GM12878 (cell line): ENCODE measurements at regions not wholly inside any gene's neighbourhood (a gene's known extent, or its start where the extent isn't known, plus 50 kb on each side); places are given as distances from the start of the nearest gene placed in this dataset.

ENCODE experiments used
- ATAC-seq: fragments of 200-7000 bp; cut with Tn5 transposase; 3 replicates; pipeline ENCODE4 v1.9.1; 2020; ENCODE audit warnings: mild to moderate bottlenecking, moderate library complexity
- BruUV-seq: library from RNA; stranded (reverse); fragments of 400-500 nt; replicated peaks from 2 replicates; lab custom pipeline; 2021; lab: Mats Ljungman, UMichigan
- CTCF ChIA-PET: fragments of 300-600 bp; sonication (Branson Sonifier 250); formaldehyde crosslinking; extraction: SDS; loops from one replicate; lab custom pipeline; 2021; ENCODE audit warnings: inconsistent platforms; lab: Yijun Ruan, JAX
- POLR2A ChIA-PET: fragments of 350-600 bp; formaldehyde crosslinking; extraction: SDS; loops from one replicate; lab custom pipeline; 2021; ENCODE audit warnings: inconsistent platforms; lab: Charles Lee
- RAD21 ChIA-PET: fragments of 300-600 bp; sonication (Branson Sonifier 250); formaldehyde crosslinking; loops from one replicate; lab custom pipeline; 2023; ENCODE audit warnings: antibody characterized with exemption; ENCODE audit not compliant: unreplicated experiment; lab: Charles Lee
- SMC1A ChIA-PET: fragments of 300-600 bp; sonication (Branson Sonifier 250); formaldehyde crosslinking; loops from one replicate; lab custom pipeline; 2023; ENCODE audit not compliant: unreplicated experiment, uncharacterized antibody; lab: Charles Lee
- DNase-seq: peaks from one replicate; pipeline ENCODE4 v3.0.0-alpha.2; 2011; ENCODE audit warnings: low read depth, low spot score
- FAIRE-seq: peaks from 3 replicates; lab custom pipeline; 2011; peaks lifted over from hg19 to GRCh38; lab: Jason Lieb, UNC
- H2AFZ ChIP-seq: 2 replicates; pipeline ENCODE4 v1.6.0; 2011; ENCODE audit warnings: low read depth, low read length, control low read depth; ENCODE audit not compliant: control insufficient read depth
- H3K27ac ChIP-seq: 2 replicates; pipeline ENCODE4 v1.5.1; 2011; ENCODE audit warnings: control low read depth; ENCODE audit not compliant: control insufficient read depth, insufficient read depth
- H3K27me3 ChIP-seq, 2 experiments: replicated peaks in 1 of 2; 2 replicates each; pipeline versions ENCODE4 v1.6.0 to v1.6.1; 2011; ENCODE audit warnings: low read length in 1 of 2; ENCODE audit not compliant: control insufficient read depth in 2 of 2, insufficient read depth in 2 of 2
- H3K36me3 ChIP-seq, 2 experiments: 2 replicates each; pipeline ENCODE4 v1.5.1; 2011; ENCODE audit warnings: low read length in 1 of 2; ENCODE audit not compliant: control insufficient read depth in 2 of 2, insufficient read depth in 2 of 2
- H3K4me1 ChIP-seq: 2 replicates; pipeline ENCODE4 v1.6.1; 2011; ENCODE audit warnings: mild to moderate bottlenecking, low read length, moderate library complexity, mixed read lengths; ENCODE audit not compliant: control insufficient read depth, insufficient read depth
- H3K4me2 ChIP-seq: 2 replicates; pipeline ENCODE4 v1.6.0; 2011; ENCODE audit warnings: control low read depth; ENCODE audit not compliant: control insufficient read depth, insufficient read depth
- H3K4me3 ChIP-seq: fragments of 200-600 bp; sonication (generic); 2 replicates; pipeline ENCODE4 v1.5.1; 2016
- H3K79me2 ChIP-seq: 2 replicates; pipeline ENCODE4 v1.6.0; 2011; ENCODE audit warnings: low read length; ENCODE audit not compliant: control insufficient read depth, insufficient read depth
- H3K9ac ChIP-seq: 2 replicates; pipeline ENCODE4 v1.8.0; 2011; ENCODE audit warnings: low read length, control low read depth, mixed read lengths; ENCODE audit not compliant: control insufficient read depth, insufficient read depth
- H3K9me3 ChIP-seq: replicated peaks from 3 replicates; pipeline ENCODE4 v1.5.1; 2011; ENCODE audit warnings: mild to moderate bottlenecking, low read length; ENCODE audit not compliant: control insufficient read depth, insufficient read depth
- H4K20me1 ChIP-seq: 2 replicates; pipeline ENCODE4 v1.6.0; 2011; ENCODE audit not compliant: control insufficient read depth, insufficient read depth
- EGR1 ChIP-seq, 2 experiments: IDR thresholded peaks; 1 replicate in 1 of 2; 2 replicates in 1 of 2; pipeline ENCODE4 v1.6.1; 2011 to 2012; ENCODE audit warnings: low read depth in 2 of 2, low read length in 2 of 2, borderline replicate concordance in 1 of 2, mild to moderate bottlenecking in 1 of 2, moderate library complexity in 1 of 2
- FOS ChIP-seq: IDR thresholded peaks from 3 replicates; pipeline ENCODE4 v1.6.1; 2011; ENCODE audit warnings: borderline replicate concordance; ENCODE audit not compliant: insufficient read length; ENCODE audit errors: extremely low read depth
- KDM1A ChIP-seq: fragments of 200-600 bp; sonication (generic); IDR thresholded peaks from 2 replicates; pipeline ENCODE4 v1.6.1; 2016; ENCODE audit warnings: borderline replicate concordance
- MTA3 ChIP-seq: IDR thresholded peaks from 2 replicates; pipeline ENCODE4 v1.6.1; 2012; ENCODE audit warnings: low read length, inconsistent platforms, borderline replicate concordance
- MYB ChIP-seq: fragments of 150-350 bp; IDR thresholded peaks from 2 replicates; pipeline ENCODE4 v1.6.1; 2014; ENCODE audit warnings: mild to moderate bottlenecking, low read depth, low read length, borderline replicate concordance
- NRF1 ChIP-seq: conservative IDR thresholded peaks from 2 replicates; pipeline ENCODE4 v1.6.1; 2011; ENCODE audit warnings: mild to moderate bottlenecking, low read depth, low read length, improper control_type of control experiment
- POLR2A ChIP-seq: IDR thresholded peaks from 2 replicates; pipeline ENCODE4 v1.6.1; 2011; ENCODE audit warnings: low read depth, mild to moderate bottlenecking, low read length
- SREBF1 ChIP-seq: IDR thresholded peaks from 2 replicates; pipeline ENCODE4 v1.6.1; 2012; ENCODE audit warnings: mild to moderate bottlenecking, low read length
- STAT3 ChIP-seq: IDR thresholded peaks from 2 replicates; pipeline ENCODE4 v1.6.1; 2011; ENCODE audit warnings: low read depth, low read length, improper control_type of control experiment
- ZNF207 ChIP-seq: fragments of 450-650 bp; IDR thresholded peaks from 2 replicates; pipeline ENCODE4 v1.6.1; 2014; ENCODE audit warnings: antibody characterized with exemption, mild to moderate bottlenecking, borderline replicate concordance
- ZNF274 ChIP-seq: IDR thresholded peaks from one replicate; pipeline ENCODE4 v1.8.0; 2011; ENCODE audit not compliant: insufficient read length, insufficient read depth
- WGBS: methylation state at CpG from one replicate; pipeline ENCODE4 v1.1.6; 2016; ENCODE audit warnings: low lambda C conversion rate; ENCODE audit not compliant: insufficient replicate concordance, insufficient coverage; ENCODE audit errors: missing lambda C conversion rate; 5-methylcytosine and 5-hydroxymethylcytosine counted together
- in situ Hi-C: fragments of 300-500 bp; cut with MboI; formaldehyde crosslinking; loops from 9 replicates; pipeline ENCODE4 v1.14.3; 2018; ENCODE audit warnings: mixed read lengths
- intact Hi-C: fragments of 100-400 bp; cut with micrococcal nuclease; formaldehyde crosslinking; loops from one replicate; pipeline ENCODE4 v1.14.2; 2022; ENCODE audit not compliant: unreplicated experiment
- TF ChIP-seq, protein P1 (sequence below): fragments of 450-650 bp; IDR thresholded peaks from 2 replicates; pipeline ENCODE4 v1.6.1; 2016; ENCODE audit warnings: mild to moderate bottlenecking, moderate library complexity, borderline replicate concordance
- TF ChIP-seq, protein P2 (sequence below): IDR thresholded peaks from 2 replicates; pipeline ENCODE4 v1.6.1; 2011; ENCODE audit warnings: low read depth, mild to moderate bottlenecking, low read length, moderate library complexity, borderline replicate concordance; ENCODE audit errors: extremely low read depth
- TF ChIP-seq, protein P3 (sequence below): IDR thresholded peaks from 2 replicates; pipeline ENCODE4 v1.6.1; 2011; ENCODE audit warnings: borderline replicate concordance, low read depth, mild to moderate bottlenecking, moderate library complexity, low read length; ENCODE audit not compliant: insufficient read depth, poor library complexity, severe bottlenecking

DNA sequence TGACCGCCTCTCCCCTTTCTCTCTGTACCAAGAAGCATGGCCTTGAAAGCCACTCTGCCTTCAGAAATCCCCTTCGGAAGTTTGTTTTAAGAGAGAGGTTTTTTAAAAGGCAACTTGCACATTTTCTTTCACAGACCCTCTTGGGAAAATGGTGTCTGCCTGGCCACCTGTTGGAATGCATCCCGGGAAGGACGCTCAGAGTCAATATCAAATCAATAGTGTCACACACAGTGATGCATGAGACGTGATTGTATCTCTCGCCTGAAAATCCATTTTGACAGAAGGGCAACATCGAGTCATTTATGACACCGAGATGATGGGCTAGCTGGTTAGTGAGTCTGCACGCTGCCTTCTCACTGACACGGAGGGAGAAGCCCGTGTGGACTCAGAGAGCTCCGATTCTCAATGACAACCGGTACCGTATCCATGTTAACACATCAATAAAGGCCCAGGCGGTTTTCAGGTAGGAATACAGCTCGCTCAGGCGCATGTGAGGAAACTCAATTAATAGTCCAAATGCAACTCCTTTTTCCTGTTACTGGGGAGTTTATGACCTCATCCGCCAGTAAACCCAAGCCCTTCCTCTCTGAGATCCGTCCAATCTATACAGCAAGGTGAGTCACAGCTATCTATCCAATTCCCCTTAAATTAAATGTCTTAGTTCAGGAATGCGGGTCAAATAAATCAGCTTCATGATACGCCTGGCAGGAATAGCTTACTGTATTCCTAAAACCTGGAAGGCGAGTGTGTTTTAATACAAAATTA, 621.5 kb upstream of the MKI67 start:
- CTCF ChIA-PET: no interaction called here

More for the DNA sequence above, 621.5 kb upstream of the MKI67 start:
- no peak overlapping the region for H3K27ac ChIP-seq
- H2AFZ ChIP-seq: no peak overlapping the region
- 41% methylated on average over 22 of the region's 22 CpGs for WGBS
- no TSS peak for BruUV-seq
- H3K4me3 ChIP-seq: no peak overlapping the region
- TF ChIP-seq, protein P1, sequence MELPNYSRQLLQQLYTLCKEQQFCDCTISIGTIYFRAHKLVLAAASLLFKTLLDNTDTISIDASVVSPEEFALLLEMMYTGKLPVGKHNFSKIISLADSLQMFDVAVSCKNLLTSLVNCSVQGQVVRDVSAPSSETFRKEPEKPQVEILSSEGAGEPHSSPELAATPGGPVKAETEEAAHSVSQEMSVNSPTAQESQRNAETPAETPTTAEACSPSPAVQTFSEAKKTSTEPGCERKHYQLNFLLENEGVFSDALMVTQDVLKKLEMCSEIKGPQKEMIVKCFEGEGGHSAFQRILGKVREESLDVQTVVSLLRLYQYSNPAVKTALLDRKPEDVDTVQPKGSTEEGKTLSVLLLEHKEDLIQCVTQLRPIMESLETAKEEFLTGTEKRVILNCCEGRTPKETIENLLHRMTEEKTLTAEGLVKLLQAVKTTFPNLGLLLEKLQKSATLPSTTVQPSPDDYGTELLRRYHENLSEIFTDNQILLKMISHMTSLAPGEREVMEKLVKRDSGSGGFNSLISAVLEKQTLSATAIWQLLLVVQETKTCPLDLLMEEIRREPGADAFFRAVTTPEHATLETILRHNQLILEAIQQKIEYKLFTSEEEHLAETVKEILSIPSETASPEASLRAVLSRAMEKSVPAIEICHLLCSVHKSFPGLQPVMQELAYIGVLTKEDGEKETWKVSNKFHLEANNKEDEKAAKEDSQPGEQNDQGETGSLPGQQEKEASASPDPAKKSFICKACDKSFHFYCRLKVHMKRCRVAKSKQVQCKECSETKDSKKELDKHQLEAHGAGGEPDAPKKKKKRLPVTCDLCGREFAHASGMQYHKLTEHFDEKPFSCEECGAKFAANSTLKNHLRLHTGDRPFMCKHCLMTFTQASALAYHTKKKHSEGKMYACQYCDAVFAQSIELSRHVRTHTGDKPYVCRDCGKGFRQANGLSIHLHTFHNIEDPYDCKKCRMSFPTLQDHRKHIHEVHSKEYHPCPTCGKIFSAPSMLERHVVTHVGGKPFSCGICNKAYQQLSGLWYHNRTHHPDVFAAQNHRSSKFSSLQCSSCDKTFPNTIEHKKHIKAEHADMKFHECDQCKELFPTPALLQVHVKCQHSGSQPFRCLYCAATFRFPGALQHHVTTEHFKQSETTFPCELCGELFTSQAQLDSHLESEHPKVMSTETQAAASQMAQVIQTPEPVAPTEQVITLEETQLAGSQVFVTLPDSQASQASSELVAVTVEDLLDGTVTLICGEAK: no peak
- TF ChIP-seq ZNF274 (no peak), EGR1 (IDR thresholded peaks at IDR 0.05; ENCODE audit: borderline replicate concordance in 1 of 2, low read depth in 2 of 2, low read length in 2 of 2) (no peak), ZNF207 (no peak), STAT3 (no peak), MYB (no peak), NRF1 (no peak), SREBF1 (no peak), FOS (no peak), POLR2A (no peak), MTA3 (no peak), KDM1A (no peak)
- TF ChIP-seq, protein P2, sequence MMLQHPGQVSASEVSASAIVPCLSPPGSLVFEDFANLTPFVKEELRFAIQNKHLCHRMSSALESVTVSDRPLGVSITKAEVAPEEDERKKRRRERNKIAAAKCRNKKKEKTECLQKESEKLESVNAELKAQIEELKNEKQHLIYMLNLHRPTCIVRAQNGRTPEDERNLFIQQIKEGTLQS: no peak
- TF ChIP-seq, protein P3, sequence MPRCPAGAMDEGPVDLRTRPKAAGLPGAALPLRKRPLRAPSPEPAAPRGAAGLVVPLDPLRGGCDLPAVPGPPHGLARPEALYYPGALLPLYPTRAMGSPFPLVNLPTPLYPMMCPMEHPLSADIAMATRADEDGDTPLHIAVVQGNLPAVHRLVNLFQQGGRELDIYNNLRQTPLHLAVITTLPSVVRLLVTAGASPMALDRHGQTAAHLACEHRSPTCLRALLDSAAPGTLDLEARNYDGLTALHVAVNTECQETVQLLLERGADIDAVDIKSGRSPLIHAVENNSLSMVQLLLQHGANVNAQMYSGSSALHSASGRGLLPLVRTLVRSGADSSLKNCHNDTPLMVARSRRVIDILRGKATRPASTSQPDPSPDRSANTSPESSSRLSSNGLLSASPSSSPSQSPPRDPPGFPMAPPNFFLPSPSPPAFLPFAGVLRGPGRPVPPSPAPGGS: no peak
- in situ Hi-C loops (no loop called here), intact Hi-C loops (no loop called here)
- DNase-seq: no peak
- RAD21 ChIA-PET: no interaction called here
- no peaks in the 10 kb centered on the region for H3K36me3 ChIP-seq
- no peak for ATAC-seq
- SMC1A ChIA-PET: no interaction called here
- POLR2A ChIA-PET: no interaction called here
- H3K79me2 ChIP-seq: no peaks in the 10 kb centered on the region
- FAIRE-seq: no peak
- H4K20me1 ChIP-seq: no peaks in the 10 kb centered on the region
- H3K9me3 ChIP-seq: no peaks in the 10 kb centered on the region
- no peak overlapping the region for H3K4me2 ChIP-seq
- H3K9ac ChIP-seq: no peak overlapping the region
- H3K27me3 ChIP-seq: no peaks in the 10 kb centered on the region
- no peaks in the 10 kb centered on the region for H3K4me1 ChIP-seq
